Stimulated activated memory B cell treated with anti-CD40 and anti-IgM and Interleukin-4, amounts not matched to agents 10 μg/mL and 1 μg/mL and 100 μg/mL, for 72 hours (primary cell): ENCODE measurements at regions not wholly inside any gene's neighbourhood (a gene's known extent, or its start where the extent isn't known, plus 50 kb on each side); places are given as distances from the start of the nearest gene placed in this dataset.
"Not testable (repeated sequence)": the region's sequence is repeated elsewhere in the genome, so short reads cannot be mapped to it uniquely, and the experiment has no call there.

ENCODE experiments used
- ATAC-seq: fragments of 150-1000 bp; cut with Tn5 transposase; 2 replicates; pipeline ENCODE4 v1.10.0; 2021
- H3K27ac Mint-ChIP-seq: one replicate; pipeline ENCODE4 v1.8.0; 2022; ENCODE audit warnings: mild to moderate bottlenecking, mixed read lengths
- H3K27me3 Mint-ChIP-seq: one replicate; pipeline ENCODE4 v1.8.0; 2022; ENCODE audit warnings: mixed read lengths
- H3K36me3 Mint-ChIP-seq: one replicate; pipeline ENCODE4 v1.8.0; 2022; ENCODE audit warnings: mixed read lengths
- H3K4me1 Mint-ChIP-seq: one replicate; pipeline ENCODE4 v1.8.0; 2022; ENCODE audit warnings: mixed read lengths
- H3K4me3 Mint-ChIP-seq: one replicate; pipeline ENCODE4 v1.8.0; 2022; ENCODE audit warnings: mild to moderate bottlenecking, moderate library complexity, mixed read lengths
- H3K9me3 Mint-ChIP-seq: one replicate; pipeline ENCODE4 v1.8.0; 2022; ENCODE audit warnings: mixed read lengths

DNA sequence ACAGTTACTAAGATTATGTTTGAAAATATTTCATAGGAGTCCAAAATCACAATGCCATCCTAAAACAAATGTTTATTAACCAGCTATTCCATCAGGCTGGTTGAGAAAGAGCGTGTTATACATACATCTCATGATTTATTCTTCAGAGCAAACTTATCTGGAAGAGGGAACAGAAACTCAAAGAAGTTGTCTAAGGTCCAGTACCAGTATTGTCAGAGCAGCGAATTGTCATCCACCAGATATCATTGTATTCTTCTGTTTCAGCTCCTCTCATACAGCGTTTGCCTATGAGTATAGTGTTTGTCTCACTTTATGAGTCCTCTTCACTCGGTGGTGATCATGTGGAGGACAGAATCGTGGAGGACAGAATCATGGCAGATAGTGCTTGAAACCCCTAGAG is 238.2 kb downstream of the OSR1 start:
- no peak overlapping the region for H3K4me3 Mint-ChIP-seq
- ATAC-seq, result no peak
- H3K4me1 Mint-ChIP-seq, result no peaks in the 10 kb centered on the region
- no peak overlapping the region for H3K27ac Mint-ChIP-seq
- peaks cover 7% of the 10 kb centered on the region for H3K27me3 Mint-ChIP-seq
- H3K9me3 Mint-ChIP-seq, result peaks cover 7% of the 10 kb centered on the region
- H3K36me3 Mint-ChIP-seq, result no peaks in the 10 kb centered on the region

DNA sequence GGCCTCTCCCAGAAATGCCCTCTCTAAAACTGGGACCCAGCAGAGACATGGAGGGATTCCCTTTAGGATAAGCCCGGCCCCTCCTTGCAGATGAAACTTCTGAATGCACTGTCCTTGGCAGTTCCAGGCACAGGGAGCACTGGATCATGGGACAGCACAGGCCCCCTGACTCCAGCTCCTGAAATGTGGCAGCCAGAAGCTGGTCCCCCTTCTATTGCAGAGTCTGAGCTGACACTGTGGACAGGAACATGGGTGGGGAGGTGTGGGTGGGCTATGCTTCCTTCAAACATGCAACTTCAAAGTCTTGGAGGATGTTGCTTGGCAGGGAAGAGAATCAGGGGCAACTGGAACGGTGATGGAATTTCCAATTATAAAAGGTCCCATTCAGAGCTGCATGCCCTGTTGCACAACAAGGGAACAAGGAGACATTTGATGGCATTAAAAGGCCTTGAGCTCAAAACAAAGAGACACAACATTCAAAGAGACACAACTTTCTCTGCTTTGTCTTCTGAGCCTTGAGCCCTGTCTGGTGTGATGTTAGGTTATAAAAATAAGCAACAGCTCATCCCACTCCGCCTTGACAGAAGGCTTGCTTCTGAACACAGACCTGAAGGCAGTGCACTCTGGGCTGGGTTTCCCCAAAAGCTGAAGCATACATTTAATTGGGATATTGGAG is 239.0 kb downstream of the OSR1 start:
- peaks cover 7% of the 10 kb centered on the region for H3K9me3 Mint-ChIP-seq
- no peak overlapping the region for H3K4me3 Mint-ChIP-seq
- H3K27me3 Mint-ChIP-seq, result peaks cover 7% of the 10 kb centered on the region
- no peak overlapping the region for H3K27ac Mint-ChIP-seq
- no peaks in the 10 kb centered on the region for H3K36me3 Mint-ChIP-seq
- no peaks in the 10 kb centered on the region for H3K4me1 Mint-ChIP-seq
- ATAC-seq, result no peak

DNA sequence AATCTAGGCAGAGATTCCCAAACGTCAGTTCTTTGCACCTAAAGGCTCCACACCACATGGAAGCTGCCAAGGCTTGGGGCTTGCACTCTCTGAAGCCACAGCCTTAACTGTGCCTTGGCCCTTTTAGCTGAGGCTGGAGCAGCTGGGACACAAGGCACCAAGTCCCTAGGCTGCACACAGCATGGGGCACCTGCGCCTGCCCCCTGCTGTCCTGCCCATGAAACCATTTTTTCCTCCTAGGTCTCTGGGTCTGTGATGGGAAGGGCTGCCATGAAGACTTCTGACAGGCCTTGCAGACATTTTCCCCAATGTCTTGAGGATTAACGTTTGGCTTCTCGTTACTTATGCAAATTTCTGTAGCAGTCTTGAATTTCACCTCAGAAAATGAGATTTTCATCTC is 241.5 kb downstream of the OSR1 start:
- H3K4me3 Mint-ChIP-seq, result no peak overlapping the region
- ATAC-seq, result no peak
- H3K27ac Mint-ChIP-seq, result no peak overlapping the region
- no peaks in the 10 kb centered on the region for H3K36me3 Mint-ChIP-seq
- peaks cover 7% of the 10 kb centered on the region for H3K27me3 Mint-ChIP-seq
- no peaks in the 10 kb centered on the region for H3K4me1 Mint-ChIP-seq
- H3K9me3 Mint-ChIP-seq, result peaks cover 7% of the 10 kb centered on the region

DNA sequence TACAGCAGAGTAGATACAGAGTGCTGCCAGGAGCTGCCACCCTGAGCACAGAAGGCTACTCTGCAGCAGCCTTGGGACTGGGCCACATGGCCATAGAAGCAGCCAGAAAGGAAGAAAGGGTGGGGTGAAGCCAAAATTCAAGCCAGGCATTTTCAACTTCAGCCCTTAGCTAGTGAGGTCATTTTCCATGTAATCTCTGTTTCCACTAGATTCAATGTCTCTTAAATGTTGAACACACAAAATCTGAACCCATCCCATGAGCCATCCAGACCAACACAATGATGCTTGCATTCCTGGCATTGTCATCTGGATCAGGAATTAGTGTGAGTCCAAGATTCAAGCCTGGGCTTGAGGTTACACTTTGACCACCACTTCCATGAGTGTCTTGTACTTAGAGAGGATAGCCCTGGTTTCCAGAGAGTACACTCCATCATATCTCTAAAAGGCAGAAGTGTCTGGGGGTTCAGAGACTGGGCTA is 243.6 kb downstream of the OSR1 start:
- no peak for ATAC-seq
- Mint-ChIP-seq H3K4me3 (no peak overlapping the region), H3K36me3 (no peaks in the 10 kb centered on the region), H3K9me3 (peaks cover 7% of the 10 kb centered on the region), H3K27me3 (peaks cover 15% of the 10 kb centered on the region), H3K27ac (no peak overlapping the region), H3K4me1 (no peaks in the 10 kb centered on the region)

DNA sequence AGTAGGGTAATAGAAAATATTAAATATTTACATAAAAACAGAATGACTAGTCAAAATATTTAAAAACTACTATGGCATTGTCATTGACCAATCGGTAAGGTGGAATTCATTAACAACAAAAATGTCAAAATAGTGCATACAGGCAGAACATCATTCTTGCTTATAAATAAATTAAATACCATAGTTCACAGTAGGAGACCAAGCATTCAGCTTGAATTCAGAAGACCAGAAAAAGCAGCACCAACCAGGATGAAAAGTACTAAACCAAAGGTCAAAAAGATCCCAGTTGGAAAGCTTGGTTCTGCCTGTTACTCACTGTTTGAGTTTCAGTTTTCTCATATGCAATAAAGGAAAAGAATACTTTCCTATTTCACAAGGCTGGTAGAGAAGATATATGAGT is 244.3 kb downstream of the OSR1 start:
- Mint-ChIP-seq H3K36me3 (no peaks in the 10 kb centered on the region), H3K4me1 (no peaks in the 10 kb centered on the region), H3K4me3 (no peak overlapping the region), H3K27me3 (peaks cover 15% of the 10 kb centered on the region), H3K27ac (no peak overlapping the region), H3K9me3 (peaks cover 7% of the 10 kb centered on the region)
- no peak for ATAC-seq

DNA sequence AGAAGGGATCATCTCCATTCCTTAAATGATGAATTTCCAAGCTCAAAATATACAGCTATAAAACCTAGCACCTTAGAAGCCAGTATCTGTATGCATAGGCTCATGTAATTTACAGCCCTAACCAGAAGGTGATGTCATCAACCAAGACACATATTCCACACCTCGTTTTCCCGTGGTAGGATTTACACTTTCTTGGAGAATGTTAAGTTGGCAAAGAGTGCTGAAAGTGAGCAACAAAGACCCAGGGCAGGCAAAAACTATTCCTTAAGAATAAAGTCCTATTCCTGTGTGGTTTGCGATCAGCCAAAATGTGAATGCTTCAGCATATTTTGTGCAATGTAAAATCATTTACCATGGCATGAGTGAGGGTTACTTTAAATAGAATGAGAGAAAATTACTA is 247.1 kb downstream of the OSR1 start:
- no peaks in the 10 kb centered on the region for H3K9me3 Mint-ChIP-seq
- no peak overlapping the region for H3K4me3 Mint-ChIP-seq
- ATAC-seq, result no peak
- H3K27me3 Mint-ChIP-seq, result peaks cover 8% of the 10 kb centered on the region
- no peaks in the 10 kb centered on the region for H3K4me1 Mint-ChIP-seq
- H3K36me3 Mint-ChIP-seq, result no peaks in the 10 kb centered on the region
- no peak overlapping the region for H3K27ac Mint-ChIP-seq

DNA sequence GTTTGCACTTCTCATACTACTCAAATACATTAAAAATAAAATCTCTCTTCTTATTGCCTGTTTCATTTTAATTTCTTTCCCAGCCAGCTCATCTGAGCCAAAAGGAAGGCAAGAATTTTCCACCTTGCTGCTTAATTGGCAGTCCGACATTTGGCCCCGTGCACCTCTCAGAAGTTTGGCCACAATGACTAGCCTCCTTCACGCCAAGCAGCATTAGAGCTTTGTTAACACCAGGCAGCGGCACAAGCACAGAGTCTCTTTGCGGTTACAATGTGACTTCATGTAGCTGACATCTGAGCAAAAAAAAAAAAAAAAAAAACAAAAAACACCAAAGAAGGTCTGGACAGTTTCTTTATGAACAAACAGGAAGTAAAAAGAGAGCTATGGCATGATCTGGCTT is 248.9 kb downstream of the OSR1 start:
- H3K27ac Mint-ChIP-seq, result no peak overlapping the region
- no peak overlapping the region for H3K4me3 Mint-ChIP-seq
- H3K9me3 Mint-ChIP-seq, result peaks cover 2% of the 10 kb centered on the region
- H3K36me3 Mint-ChIP-seq, result no peaks in the 10 kb centered on the region
- H3K27me3 Mint-ChIP-seq, result peaks cover 8% of the 10 kb centered on the region
- no peaks in the 10 kb centered on the region for H3K4me1 Mint-ChIP-seq
- no peak for ATAC-seq

DNA sequence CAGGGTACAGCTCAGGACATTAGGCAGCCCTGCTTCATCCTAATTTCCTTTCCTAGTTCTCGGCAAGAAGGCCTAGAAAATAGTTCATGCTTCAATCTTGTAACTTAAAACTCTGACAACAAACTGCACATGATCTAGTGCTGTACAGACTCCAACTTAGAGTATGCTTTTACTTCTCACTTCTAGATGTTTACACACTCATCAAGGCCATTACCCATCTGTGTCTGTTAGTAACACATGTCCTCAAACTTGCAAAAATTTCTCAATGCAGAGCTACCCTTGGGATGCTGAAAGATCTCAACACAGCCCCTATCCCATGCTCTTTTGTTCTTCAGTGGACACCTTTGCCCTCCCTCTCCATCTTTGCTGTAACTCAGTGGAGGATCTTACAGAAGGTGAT is 252.0 kb downstream of the OSR1 start:
- no peak overlapping the region for H3K27ac Mint-ChIP-seq

DNA sequence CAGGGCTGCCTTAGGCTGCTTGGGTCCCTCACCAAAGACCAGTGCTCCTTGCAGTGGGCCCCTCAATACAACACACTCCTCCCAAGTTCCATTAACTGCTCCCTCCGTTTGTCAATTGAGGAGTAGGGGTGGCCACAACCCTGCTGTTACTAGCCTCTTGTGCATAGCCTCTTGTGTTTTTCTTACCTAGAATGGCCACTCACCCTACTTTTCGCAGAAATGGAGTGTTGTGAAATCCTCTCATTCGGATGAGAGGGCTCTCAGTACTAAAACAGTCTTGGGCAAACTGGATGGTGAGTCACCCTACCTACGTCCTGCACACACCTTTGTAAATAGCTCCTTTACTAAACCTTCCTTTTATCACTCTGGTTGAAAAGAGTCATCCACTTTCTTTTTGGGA is 253.9 kb downstream of the OSR1 start:
- no peak for ATAC-seq
- no peak overlapping the region for H3K4me3 Mint-ChIP-seq
- H3K36me3 Mint-ChIP-seq, result no peaks in the 10 kb centered on the region
- H3K27me3 Mint-ChIP-seq, result no peaks in the 10 kb centered on the region
- H3K4me1 Mint-ChIP-seq, result no peaks in the 10 kb centered on the region
- no peak overlapping the region for H3K27ac Mint-ChIP-seq
- peaks cover 2% of the 10 kb centered on the region for H3K9me3 Mint-ChIP-seq

More for the DNA sequence above, 252.0 kb downstream of the OSR1 start:
- ATAC-seq, result no peak
- Mint-ChIP-seq H3K4me1 (no peaks in the 10 kb centered on the region), H3K9me3 (peaks cover 2% of the 10 kb centered on the region), H3K36me3 (no peaks in the 10 kb centered on the region), H3K4me3 (no peak overlapping the region), H3K27me3 (peaks cover 8% of the 10 kb centered on the region)

DNA sequence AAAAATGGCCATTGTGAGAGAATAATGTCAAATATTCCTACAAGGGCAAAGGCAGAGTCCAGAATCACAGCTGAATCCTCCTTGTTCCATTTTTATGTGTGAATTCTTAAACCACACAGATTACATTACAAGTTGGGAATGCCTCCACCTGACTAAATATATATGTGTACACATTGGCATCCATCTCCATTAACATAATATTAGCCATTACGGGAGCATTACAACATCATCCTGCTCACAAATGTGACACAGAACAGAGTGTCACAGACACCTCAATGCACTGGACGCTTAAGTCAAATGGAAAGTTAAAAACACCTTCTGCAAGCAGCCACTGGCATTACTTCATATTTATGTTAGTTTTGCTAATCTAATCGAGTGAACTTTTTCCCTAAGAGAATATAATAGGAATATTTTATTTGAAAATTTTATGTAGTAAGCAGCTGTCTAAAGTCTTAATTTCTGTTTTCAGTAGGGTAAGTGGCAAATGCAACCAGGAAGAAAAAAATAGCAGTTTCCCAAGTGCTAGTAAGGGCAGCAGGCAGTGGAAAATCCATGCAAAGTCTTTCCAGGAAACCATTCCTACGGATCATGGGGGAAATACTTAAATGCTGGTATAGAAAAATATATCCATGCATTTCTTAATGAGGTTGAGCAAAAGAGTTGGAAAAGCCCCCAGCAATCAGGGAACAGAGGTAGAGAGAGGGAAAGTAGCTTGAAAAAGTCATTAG is 255.6 kb downstream of the OSR1 start:
- no peaks in the 10 kb centered on the region for H3K27me3 Mint-ChIP-seq
- no peak overlapping the region for H3K27ac Mint-ChIP-seq
- H3K9me3 Mint-ChIP-seq, result peaks cover 2% of the 10 kb centered on the region
- no peak overlapping the region for H3K4me3 Mint-ChIP-seq
- ATAC-seq, result no peak
- H3K4me1 Mint-ChIP-seq, result peaks cover 6% of the 10 kb centered on the region
- H3K36me3 Mint-ChIP-seq, result no peaks in the 10 kb centered on the region

DNA sequence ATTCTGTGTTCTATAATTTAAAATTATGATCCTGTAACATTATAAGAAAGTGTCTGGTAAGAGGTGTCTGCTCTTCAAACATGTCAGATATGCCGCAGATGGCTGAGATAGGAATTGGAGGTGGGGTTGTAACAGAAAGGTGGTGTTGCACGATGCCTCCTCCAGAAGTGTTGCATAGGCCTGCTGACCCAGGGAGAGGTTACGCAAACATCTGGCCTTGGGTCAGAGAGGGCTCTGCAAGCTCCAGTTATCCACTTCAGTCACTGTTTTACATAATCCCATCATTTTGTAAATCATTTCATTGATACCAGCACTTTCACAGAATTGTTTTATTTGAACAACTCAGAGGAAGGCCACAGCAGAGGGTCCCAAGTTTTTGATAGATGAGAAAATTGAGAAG is 256.5 kb downstream of the OSR1 start:
- no peak for ATAC-seq
- Mint-ChIP-seq H3K9me3 (peaks cover 2% of the 10 kb centered on the region), H3K27me3 (no peaks in the 10 kb centered on the region), H3K4me3 (no peak overlapping the region), H3K4me1 (peaks cover 6% of the 10 kb centered on the region), H3K27ac (no peak overlapping the region), H3K36me3 (no peaks in the 10 kb centered on the region)

DNA sequence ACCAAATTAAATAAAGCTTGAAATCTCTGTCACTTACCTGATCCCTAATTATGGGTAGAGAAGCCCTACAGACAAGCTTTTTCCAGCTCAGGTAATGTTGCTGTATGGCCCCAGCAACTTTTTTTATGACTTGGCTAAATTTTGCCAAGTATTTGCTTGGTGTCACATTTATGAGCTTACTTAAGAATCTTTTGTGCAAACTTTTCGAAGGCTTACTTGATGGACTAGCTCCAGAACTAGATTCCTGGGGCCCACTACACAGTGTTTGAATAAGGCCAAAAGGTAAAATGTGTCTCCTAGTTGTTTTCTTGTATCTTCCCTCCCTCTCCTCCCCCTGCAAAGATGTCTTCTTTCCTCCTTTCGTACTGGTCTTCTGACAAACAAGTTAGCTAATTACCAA is 257.9 kb downstream of the OSR1 start:
- H3K9me3 Mint-ChIP-seq, result peaks cover 1% of the 10 kb centered on the region
- H3K36me3 Mint-ChIP-seq, result no peaks in the 10 kb centered on the region
- peaks cover 6% of the 10 kb centered on the region for H3K4me1 Mint-ChIP-seq
- ATAC-seq, result no peak
- H3K27me3 Mint-ChIP-seq, result no peaks in the 10 kb centered on the region
- H3K27ac Mint-ChIP-seq, result no peak overlapping the region
- no peak overlapping the region for H3K4me3 Mint-ChIP-seq

DNA sequence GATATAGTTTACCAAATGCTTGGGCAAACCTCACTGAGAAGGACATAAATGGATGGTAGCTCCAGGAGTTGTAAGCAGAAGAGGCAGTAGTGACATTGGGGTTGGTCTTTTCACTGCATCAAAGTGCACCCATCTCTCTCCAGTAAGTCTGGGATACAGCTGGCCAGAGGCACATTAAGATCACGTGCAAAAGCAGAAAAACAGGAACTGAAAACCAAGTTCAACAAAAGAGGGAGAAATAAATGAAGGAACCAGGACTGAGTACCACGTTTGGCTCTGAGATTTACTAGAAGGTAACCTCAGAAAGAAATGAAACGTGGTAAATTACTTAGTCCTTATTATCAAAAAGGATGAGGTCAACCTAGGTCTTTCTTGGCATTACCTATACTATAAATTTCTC is 259.2 kb downstream of the OSR1 start:
- H3K9me3 Mint-ChIP-seq, result peaks cover 5% of the 10 kb centered on the region
- no peaks in the 10 kb centered on the region for H3K27me3 Mint-ChIP-seq
- peaks cover 6% of the 10 kb centered on the region for H3K4me1 Mint-ChIP-seq
- ATAC-seq, result no peak
- no peak overlapping the region for H3K4me3 Mint-ChIP-seq
- no peaks in the 10 kb centered on the region for H3K36me3 Mint-ChIP-seq
- no peak overlapping the region for H3K27ac Mint-ChIP-seq

DNA sequence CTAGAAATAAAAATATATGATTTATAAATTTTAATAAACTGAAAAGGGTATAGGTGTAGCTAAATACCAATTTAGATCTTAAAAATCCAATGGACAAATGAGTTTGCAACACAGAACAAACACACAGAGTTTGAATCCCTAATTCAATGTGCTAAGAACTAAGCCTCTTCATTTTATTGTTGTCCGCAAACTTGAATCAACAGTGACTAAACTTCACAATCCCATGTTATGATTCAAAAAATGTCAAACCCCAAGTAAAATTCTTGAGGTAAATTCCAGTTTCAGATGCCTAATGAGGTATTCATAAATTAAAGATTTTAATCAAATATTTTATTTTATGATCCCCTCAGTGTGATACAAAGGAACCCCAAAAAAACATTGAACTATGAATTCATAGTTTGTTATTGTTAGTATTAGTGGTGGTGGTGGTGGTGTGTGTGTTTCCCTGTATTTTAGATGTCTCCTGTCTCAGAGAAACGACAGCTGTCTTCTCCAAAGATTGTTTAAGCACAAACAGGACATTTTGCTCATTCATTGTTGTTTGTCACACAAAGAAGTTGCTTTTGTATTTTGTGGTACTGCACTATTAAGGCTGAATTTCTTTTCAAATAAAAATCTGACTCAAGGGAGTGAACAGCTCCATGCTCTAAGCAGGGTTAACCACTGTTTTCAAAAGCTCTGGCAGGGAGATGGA is 259.8 kb downstream of the OSR1 start:
- Mint-ChIP-seq H3K27me3 (no peaks in the 10 kb centered on the region), H3K9me3 (peaks cover 6% of the 10 kb centered on the region), H3K36me3 (no peaks in the 10 kb centered on the region), H3K27ac (no peak overlapping the region), H3K4me3 (no peak overlapping the region), H3K4me1 (peaks cover 6% of the 10 kb centered on the region)
- ATAC-seq, result no peak

DNA sequence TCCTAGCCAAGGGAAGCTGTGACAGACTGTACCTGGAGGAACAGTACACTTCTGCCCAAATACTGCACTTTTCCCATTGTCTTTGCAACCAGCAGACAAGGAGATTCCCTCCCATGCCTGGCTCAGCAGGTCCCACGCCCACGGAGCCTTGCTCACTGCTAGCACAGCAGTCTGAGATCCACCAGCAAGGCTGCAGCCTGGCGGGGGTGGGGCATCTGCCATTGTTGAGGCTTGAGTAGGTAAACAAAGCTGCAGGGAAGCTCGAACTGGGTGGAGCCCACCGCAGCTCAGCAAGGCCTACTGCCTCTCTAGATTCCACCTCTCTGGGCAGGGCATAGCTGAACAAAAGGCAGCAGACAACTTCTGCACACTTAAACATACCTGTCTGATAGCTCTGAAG is 268.9 kb downstream of the OSR1 start:
- H3K27me3 Mint-ChIP-seq, H3K4me3 Mint-ChIP-seq, H3K4me1 Mint-ChIP-seq, H3K9me3 Mint-ChIP-seq, ATAC-seq, H3K27ac Mint-ChIP-seq, H3K36me3 Mint-ChIP-seq: not testable (repeated sequence)

DNA sequence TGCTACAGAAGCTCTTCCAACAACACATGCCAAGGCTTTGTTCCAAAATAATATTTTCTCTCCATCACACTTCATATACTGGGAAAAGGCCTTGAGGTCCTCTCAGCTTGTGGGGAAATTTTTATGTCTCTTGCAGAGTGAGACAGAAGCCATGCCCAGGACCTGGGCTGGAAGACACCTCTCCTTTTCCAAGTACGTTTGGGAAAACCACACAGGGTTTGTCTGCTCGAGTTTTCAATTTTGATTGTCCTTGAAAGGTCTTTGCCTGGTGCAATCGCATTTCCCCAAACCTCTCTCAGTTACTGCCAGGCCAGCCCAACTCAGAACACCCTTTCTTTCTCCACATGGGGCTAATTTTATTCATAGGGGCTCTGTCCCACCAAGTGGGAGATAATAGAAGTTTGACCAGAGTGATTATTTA is 272.2 kb downstream of the OSR1 start:
- no peak overlapping the region for H3K4me3 Mint-ChIP-seq
- peaks cover 2% of the 10 kb centered on the region for H3K9me3 Mint-ChIP-seq
- no peak overlapping the region for H3K27ac Mint-ChIP-seq
- no peaks in the 10 kb centered on the region for H3K27me3 Mint-ChIP-seq
- ATAC-seq, result no peak
- H3K4me1 Mint-ChIP-seq, result no peaks in the 10 kb centered on the region
- peaks cover 6% of the 10 kb centered on the region for H3K36me3 Mint-ChIP-seq
